ENCODE measurements at regions not wholly inside any gene's neighbourhood (a gene's known extent, or its start where the extent isn't known, plus 50 kb on each side); places are given as distances from the start of the nearest gene placed in this dataset.

DNA sequence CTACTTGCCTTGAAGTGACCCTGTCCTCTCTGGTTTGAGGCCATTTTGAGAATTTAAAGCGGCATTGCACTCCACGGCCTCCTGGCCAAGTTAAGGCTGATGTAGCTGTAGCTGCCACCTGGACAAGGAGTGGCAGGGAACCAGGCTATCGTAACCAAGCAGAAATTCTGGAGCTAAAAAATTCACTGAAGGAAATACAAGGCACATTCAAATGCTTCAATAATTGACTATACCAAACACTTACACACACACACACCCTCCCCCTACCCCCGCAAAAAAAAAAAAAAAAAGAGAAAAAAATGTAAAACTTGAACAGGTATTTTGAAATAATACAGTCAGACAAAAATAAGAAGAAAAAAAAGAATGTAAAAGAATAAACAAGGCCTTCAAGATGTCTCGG lies 409.0 kb upstream of the SEMA3A start:
- DNase-seq (no peak), ATAC-seq (no peak)
- Mint-ChIP-seq H3K9me3 (peaks cover 18% of the 10 kb centered on the region), H3K4me1 (no peaks in the 10 kb centered on the region), H3K27me3 (no peaks in the 10 kb centered on the region), H3K4me3 (no peak overlapping the region), H3K27ac (no peak overlapping the region), H3K36me3 (ENCODE audit: low read depth) (no peaks in the 10 kb centered on the region)

DNA sequence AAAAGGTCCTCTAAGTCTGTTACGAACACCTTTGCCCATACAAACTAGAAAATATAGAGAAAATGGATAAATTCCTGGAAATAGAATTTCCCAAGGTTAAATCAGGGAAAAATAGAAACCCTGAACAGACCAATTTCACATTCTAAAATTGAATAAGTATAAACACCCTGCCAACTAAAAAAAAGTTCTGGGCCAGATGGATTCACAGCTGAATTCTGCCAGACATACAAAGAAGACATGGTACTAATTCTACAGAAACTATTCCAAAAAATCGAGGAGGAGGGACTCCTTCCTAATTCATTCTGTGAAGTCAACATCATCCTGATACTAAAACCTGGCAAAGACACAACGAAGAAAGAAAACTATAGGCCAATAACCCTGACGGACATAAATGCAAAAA lies 400.4 kb upstream of the SEMA3A start:
- H3K9me3 Mint-ChIP-seq: peaks cover 4% of the 10 kb centered on the region
- ATAC-seq (no peak), DNase-seq (no peak)
- no peaks in the 10 kb centered on the region for H3K4me1 Mint-ChIP-seq
- no peak overlapping the region for H3K27ac Mint-ChIP-seq
- H3K27me3 Mint-ChIP-seq: no peaks in the 10 kb centered on the region
- H3K36me3 Mint-ChIP-seq (ENCODE audit: low read depth): no peaks in the 10 kb centered on the region
- no peak overlapping the region for H3K4me3 Mint-ChIP-seq

DNA sequence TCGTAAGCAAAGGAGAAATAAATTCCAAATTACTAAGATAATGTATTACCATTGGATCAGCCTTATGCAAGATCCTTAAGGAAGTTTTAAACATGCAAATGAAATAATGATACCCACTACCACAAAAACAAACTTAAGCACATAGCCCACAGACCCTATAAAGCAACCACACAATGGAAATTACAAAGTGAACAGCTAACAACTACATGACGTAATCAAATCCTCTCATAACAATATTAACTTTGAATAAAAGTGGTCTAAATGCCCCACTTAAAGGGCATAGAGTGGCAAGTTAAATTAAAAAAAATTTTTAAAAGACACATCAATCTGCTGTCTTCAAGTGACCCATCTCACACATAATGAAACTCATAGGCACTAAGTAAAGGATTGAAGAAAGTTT lies 397.3 kb upstream of the SEMA3A start:
- Mint-ChIP-seq H3K27me3 (no peaks in the 10 kb centered on the region), H3K4me1 (no peaks in the 10 kb centered on the region), H3K9me3 (no peaks in the 10 kb centered on the region)

DNA sequence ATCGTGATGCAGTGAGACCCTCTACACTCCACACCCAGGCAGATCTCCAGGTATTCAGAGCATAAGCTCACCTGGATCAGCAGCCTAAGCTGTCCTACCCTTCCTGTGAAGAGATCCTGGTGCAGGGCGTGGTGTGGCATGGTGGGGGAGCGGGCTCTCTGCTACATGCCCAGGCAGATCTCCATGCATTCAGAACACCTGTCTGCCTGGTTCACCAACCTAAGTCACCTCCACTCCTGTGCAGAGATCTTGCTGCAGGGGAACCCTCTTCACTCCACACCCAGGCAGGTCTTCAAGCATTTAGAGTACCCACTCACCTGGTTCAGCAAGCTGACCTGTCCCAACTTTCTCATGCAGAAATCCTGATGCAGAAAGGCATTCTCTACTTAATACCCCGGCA lies 394.4 kb upstream of the SEMA3A start:
- ATAC-seq (no peak), DNase-seq (no peak)
- H3K4me1 Mint-ChIP-seq: no peaks in the 10 kb centered on the region
- H3K9me3 Mint-ChIP-seq: no peaks in the 10 kb centered on the region
- no peaks in the 10 kb centered on the region for H3K27me3 Mint-ChIP-seq
- no peak overlapping the region for H3K4me3 Mint-ChIP-seq
- no peak overlapping the region for H3K27ac Mint-ChIP-seq
- H3K36me3 Mint-ChIP-seq (ENCODE audit: low read depth): no peaks in the 10 kb centered on the region

More for the DNA sequence above, 397.3 kb upstream of the SEMA3A start:
- DNase-seq: no peak
- ATAC-seq: no peak
- Mint-ChIP-seq H3K27ac (no peak overlapping the region), H3K36me3 (ENCODE audit: low read depth) (no peaks in the 10 kb centered on the region), H3K4me3 (no peak overlapping the region)

DNA sequence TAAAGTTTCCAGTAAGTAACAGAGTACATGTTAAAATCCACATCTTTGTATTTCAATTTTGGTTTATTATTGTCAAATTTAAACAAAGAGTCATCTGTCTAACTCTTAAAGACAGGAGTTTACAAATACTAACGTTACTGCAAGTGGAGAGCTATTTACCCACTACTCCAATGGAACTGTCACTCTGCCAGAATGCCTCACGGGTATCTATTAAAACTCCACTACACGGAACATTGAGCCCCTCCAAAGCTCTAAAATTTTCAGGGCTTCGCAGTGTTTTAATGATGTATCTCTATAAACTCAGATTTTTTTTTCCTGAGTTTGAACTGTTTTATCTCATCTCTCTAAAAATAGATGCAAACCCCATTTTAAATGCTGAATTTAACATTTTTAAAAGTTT lies 388.7 kb upstream of the SEMA3A start:
- no peaks in the 10 kb centered on the region for H3K36me3 Mint-ChIP-seq (ENCODE audit: low read depth)
- H3K9me3 Mint-ChIP-seq: no peaks in the 10 kb centered on the region
- DNase-seq (no peak), ATAC-seq (no peak)
- no peaks in the 10 kb centered on the region for H3K27me3 Mint-ChIP-seq
- no peak overlapping the region for H3K4me3 Mint-ChIP-seq
- no peaks in the 10 kb centered on the region for H3K4me1 Mint-ChIP-seq
- H3K27ac Mint-ChIP-seq: no peak overlapping the region

DNA sequence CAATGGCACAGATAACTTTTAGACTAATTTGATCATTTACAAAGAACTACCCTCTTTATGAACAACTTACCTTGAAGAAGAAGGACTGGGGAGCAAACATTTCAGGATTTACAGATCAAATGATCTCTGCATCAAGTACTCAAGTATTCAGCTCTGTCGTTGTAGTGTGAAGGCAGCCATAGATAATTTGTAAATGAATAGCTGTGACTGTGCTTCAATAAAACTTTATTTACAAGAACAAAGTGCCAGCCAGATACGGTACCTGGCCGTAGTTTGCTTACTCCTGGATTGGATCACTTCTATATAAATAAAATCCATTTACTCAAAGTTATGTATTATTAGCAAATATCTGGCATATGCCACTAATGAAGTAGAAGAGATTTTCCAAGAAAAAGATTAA lies 388.2 kb upstream of the SEMA3A start:
- Mint-ChIP-seq H3K36me3 (ENCODE audit: low read depth) (no peaks in the 10 kb centered on the region), H3K9me3 (no peaks in the 10 kb centered on the region), H3K27me3 (no peaks in the 10 kb centered on the region), H3K4me1 (no peaks in the 10 kb centered on the region), H3K27ac (no peak overlapping the region), H3K4me3 (no peak overlapping the region)
- DNase-seq: no peak
- no peak for ATAC-seq

DNA sequence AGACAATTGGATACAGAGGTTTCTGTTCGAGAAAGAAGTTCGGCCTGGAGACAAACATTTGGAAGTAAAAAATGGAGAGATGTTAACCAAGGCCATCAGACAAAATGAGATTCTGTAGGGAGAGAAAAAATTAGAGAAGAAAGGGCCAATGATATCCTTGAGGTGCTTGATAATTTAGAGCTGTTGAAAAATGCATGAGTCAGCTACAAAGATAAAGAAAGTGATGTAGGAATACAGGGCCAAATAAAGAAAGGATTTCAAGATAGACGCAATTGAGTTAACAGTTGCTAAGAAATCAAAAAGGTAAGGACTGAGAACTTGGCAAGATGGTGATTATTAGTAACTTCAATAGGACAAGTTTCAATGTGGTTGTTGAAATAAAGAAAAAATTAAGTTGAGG lies 384.2 kb upstream of the SEMA3A start:
- Mint-ChIP-seq H3K9me3 (no peaks in the 10 kb centered on the region), H3K4me1 (no peaks in the 10 kb centered on the region), H3K36me3 (ENCODE audit: low read depth) (no peaks in the 10 kb centered on the region), H3K4me3 (no peak overlapping the region), H3K27me3 (no peaks in the 10 kb centered on the region), H3K27ac (no peak overlapping the region)
- no peak for DNase-seq
- no peak for ATAC-seq

DNA sequence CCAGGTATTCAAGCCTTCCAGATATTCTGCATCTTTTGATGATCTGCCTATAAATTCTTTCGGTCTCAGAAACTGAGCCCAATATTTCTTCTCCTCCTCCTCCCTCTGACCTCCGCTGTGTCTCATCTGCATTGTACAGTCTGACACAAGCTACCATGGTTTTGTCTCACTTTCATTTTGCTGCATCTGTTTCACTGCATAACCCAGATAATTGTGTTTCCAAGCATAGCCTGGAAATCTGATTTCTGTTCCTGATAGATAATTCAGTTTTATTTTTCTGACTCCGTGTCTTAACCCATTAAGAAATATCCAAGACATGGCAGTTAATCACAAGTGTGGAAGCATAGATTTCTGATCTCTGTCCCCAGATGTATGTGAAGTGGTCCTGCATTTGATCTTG lies 374.2 kb upstream of the SEMA3A start:
- Mint-ChIP-seq H3K9me3 (no peaks in the 10 kb centered on the region), H3K4me3 (no peak overlapping the region), H3K27ac (no peak overlapping the region), H3K4me1 (no peaks in the 10 kb centered on the region), H3K36me3 (ENCODE audit: low read depth) (no peaks in the 10 kb centered on the region), H3K27me3 (no peaks in the 10 kb centered on the region)
- DNase-seq: no peak
- no peak for ATAC-seq

DNA sequence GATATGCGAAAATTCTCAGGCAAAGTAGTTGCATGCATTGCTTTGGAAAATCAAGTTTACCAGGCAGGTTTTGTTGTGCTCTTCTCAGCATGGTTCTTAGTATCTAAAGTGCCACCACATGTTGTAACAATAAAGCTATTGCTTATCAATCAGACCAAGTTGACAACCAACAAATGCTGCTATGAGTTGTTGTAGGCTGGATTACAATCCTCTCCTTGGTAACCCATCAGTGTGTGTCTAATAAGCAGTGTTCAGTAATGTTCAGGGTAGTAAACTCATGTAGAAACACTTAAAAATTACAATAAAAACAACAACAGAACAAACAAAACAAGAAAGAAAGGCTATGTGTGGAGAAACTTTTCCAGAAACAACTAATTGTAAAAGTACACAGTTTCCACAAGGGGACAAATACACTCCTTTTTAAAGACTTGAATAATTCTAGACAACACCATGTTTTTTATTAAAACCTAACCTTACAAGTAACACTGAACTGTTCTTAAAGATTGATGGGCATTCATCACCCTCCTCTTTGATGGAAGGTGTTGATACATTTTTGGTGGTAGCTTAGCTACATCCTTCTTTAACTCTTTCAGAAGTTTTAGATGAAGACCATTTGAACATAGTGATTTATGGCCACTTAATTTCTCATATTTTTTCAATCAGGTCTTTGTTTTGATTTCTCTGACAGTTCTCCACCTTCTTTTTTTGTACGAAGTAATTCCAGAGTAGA lies 370.9 kb upstream of the SEMA3A start:
- H3K4me1 Mint-ChIP-seq: no peaks in the 10 kb centered on the region
- no peaks in the 10 kb centered on the region for H3K27me3 Mint-ChIP-seq
- H3K9me3 Mint-ChIP-seq: no peaks in the 10 kb centered on the region
- ATAC-seq (no peak), DNase-seq (no peak)
- H3K4me3 Mint-ChIP-seq: no peak overlapping the region
- H3K36me3 Mint-ChIP-seq (ENCODE audit: low read depth): no peaks in the 10 kb centered on the region
- no peak overlapping the region for H3K27ac Mint-ChIP-seq

DNA sequence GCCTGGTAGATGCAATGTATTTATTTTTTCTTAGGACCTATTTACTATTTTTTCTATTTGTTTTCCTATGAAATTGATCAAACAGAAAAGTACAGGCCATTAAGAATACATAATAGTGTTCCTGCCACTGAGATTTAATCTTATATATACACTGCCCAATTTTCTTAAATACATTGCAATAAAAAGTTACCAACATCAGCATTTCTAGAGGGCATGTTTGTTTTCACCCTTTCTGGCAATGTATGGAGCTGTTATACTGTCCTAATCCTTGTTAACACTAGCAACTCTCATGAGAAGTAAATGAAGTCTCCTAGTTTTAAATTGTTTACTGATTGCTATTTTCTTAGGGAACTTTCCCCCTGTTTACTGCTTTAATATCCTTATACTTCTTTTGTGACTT lies 359.1 kb upstream of the SEMA3A start:
- Mint-ChIP-seq H3K27ac (no peak overlapping the region), H3K27me3 (no peaks in the 10 kb centered on the region), H3K36me3 (ENCODE audit: low read depth) (no peaks in the 10 kb centered on the region), H3K4me3 (no peak overlapping the region), H3K9me3 (no peaks in the 10 kb centered on the region), H3K4me1 (no peaks in the 10 kb centered on the region)
- ATAC-seq: no peak
- DNase-seq: no peak

DNA sequence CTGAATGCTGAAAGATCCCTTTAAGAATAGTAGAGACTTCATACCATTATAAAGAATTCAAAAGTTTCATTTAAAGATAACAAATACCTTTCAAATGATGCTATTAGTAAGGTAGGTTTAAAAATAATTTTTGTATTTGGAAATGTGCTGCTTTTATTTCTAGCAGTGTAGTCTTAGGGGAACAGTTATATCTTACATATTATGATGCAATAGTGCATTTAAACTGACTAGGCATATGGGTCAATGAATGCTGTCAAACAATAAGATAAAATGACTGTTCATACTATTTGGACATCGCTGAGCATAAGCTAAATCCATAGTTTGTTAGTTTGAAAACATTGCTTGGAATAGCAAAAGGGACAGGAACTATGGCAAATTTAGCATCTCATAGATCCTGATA lies 354.8 kb upstream of the SEMA3A start:
- Mint-ChIP-seq H3K9me3 (no peaks in the 10 kb centered on the region), H3K4me1 (no peaks in the 10 kb centered on the region), H3K4me3 (no peak overlapping the region), H3K27me3 (no peaks in the 10 kb centered on the region), H3K27ac (no peak overlapping the region), H3K36me3 (ENCODE audit: low read depth) (no peaks in the 10 kb centered on the region)
- DNase-seq (no peak), ATAC-seq (no peak)

DNA sequence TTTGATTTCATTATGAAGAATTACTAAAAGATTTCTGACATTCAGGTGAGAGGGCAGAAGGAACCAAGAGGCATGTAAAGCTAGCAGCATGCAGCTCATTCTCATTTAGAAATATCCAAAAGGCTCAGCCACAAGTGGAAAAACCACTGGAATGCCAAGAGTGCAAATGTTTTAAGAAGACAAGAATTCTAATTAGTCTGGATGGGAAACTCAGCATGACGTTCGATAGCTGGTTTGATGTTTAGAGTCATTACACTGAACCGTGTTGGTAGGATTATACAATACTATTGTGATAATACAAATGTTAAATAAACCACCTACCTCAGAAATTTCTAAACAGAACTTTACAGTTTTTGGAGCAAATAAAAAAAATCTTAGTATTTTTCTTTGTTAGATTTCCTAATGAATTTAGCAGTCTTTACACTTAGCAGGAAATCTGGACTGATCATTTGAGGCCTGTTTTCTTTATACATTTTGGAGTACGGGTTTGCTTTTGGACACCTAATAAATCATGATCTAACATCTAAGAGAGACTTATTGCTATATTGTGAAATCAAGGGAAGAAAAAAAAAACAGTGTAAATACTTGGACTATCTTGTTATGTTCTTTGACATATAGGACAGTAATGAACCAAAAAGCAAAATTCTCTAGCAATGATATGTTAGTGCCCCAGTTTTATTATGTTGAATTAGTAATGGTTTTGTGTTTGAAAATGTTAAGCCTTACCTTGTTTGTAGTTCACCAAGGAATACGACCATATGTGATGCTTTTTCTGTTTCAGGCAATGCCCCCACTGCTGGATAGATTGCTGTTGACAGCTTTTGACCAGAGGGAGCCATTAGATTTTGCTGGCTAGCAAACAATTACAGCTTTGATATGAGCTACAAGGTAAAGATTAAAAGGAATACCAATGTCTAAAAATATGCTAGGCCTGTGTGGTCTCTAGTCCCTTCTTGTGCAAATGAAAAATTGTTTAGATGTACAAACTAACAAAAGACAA lies 354.1 kb upstream of the SEMA3A start:
- Mint-ChIP-seq H3K4me3 (no peak overlapping the region), H3K9me3 (no peaks in the 10 kb centered on the region), H3K27me3 (no peaks in the 10 kb centered on the region), H3K4me1 (no peaks in the 10 kb centered on the region), H3K36me3 (ENCODE audit: low read depth) (no peaks in the 10 kb centered on the region), H3K27ac (no peak overlapping the region)
- ATAC-seq (no peak), DNase-seq (no peak)

DNA sequence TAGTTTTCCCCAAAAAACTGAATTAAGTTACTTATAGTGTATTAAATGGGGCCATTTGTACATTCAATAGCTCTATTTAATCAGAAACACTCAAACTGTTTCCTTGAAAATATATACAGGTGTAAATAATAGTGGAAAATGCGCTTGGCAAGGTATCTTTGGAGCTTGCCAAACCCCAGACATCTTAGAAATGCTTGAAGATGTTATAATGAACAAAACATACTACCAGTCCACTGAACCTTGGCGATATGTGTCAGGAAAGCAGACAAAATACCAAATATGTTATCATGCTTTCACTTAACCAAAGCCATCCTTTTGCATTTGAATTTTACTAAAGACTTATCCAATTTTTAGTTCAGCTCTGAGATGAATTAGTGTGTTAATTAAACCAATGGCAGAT lies 352.7 kb upstream of the SEMA3A start:
- H3K27me3 Mint-ChIP-seq: no peaks in the 10 kb centered on the region
- no peaks in the 10 kb centered on the region for H3K9me3 Mint-ChIP-seq
- H3K27ac Mint-ChIP-seq: no peak overlapping the region
- no peaks in the 10 kb centered on the region for H3K4me1 Mint-ChIP-seq
- ATAC-seq: no peak
- no peak for DNase-seq
- H3K36me3 Mint-ChIP-seq (ENCODE audit: low read depth): no peaks in the 10 kb centered on the region
- H3K4me3 Mint-ChIP-seq: no peak overlapping the region

DNA sequence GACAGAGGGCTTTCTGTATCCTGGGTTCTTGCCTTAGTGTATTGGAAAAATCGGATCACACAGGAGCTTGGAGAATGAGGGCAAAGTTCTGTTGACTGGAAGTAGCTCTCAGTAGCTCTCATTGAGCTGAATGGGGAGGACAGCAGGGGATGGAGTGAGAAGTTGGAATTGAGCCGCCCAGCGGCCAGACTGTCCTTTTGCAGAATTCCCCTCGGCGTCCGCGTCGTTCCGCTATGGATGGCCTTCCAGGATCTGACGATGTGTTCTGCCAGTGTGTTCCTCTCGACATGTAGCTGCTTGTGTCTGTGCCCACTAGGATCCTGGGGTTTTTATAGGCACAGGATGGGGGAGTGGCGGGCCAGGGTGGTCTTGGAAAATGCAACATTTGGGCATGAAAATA lies 351.8 kb upstream of the SEMA3A start:
- Mint-ChIP-seq H3K27ac (no peak overlapping the region), H3K9me3 (no peaks in the 10 kb centered on the region), H3K27me3 (no peaks in the 10 kb centered on the region), H3K4me3 (no peak overlapping the region), H3K4me1 (no peaks in the 10 kb centered on the region), H3K36me3 (ENCODE audit: low read depth) (no peaks in the 10 kb centered on the region)
- ATAC-seq (no peak), DNase-seq (no peak)

DNA sequence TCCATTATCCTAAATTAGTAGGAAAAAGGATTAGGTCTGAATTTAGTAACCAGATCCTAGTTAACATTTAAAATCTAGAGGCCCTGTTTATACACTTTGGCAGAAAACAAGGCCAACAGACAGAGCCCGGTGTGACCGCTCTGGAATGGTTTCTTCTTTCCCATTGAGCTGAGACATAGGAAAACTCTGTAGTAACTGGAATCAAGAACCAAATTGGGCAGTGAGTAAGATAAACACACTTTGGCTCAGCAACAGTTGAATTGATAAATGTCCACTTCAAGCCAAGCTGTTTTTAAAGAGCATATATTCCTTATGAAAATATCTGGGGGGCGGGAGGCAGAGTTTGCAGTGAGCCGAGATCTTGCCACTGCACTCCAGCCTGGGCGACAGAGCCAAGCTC lies 343.7 kb upstream of the SEMA3A start:
- H3K27ac Mint-ChIP-seq: no peak overlapping the region
- no peak for ATAC-seq
- no peaks in the 10 kb centered on the region for H3K9me3 Mint-ChIP-seq
- H3K4me1 Mint-ChIP-seq: no peaks in the 10 kb centered on the region
- DNase-seq: no peak
- no peaks in the 10 kb centered on the region for H3K27me3 Mint-ChIP-seq
- H3K36me3 Mint-ChIP-seq (ENCODE audit: low read depth): no peaks in the 10 kb centered on the region
- H3K4me3 Mint-ChIP-seq: no peak overlapping the region

Measured in activated naive CD8-positive, alpha-beta T cell treated with anti-CD3 and anti-CD28 coated beads, Interleukin-2, amount 50 U/mL, for 24 hours (primary cell).